ENCODE measurements at regions not wholly inside any gene's neighbourhood (a gene's known extent, or its start where the extent isn't known, plus 50 kb on each side); places are given as distances from the start of the nearest gene placed in this dataset.
"Not testable (repeated sequence)": the region's sequence is repeated elsewhere in the genome, so short reads cannot be mapped to it uniquely, and the experiment has no call there.

GRCh38 chr7:85802211-85802610 is 615.4 kb upstream of the SEMA3D start:
- H3K4me3 ChIP-seq, result no peak overlapping the region
- no peaks in the 10 kb centered on the region for H3K4me1 ChIP-seq (ENCODE audit: low read depth)
- DNase-seq, result no peak
- no peaks in the 10 kb centered on the region for H3K36me3 ChIP-seq (ENCODE audit: low read depth)
- ATAC-seq, result no peak
- no peak for TF ChIP-seq CTCF (IDR thresholded peaks at IDR 0.05)
- intact Hi-C loops (cut with DNase I, micrococcal nuclease), result no loop called here
- H3K9me3 ChIP-seq, result no peaks in the 10 kb centered on the region

GRCh38 chr7:85796956-85797355 is 610.1 kb upstream of the SEMA3D start:
- Histone ChIP-seq H3K4me1 (ENCODE audit: low read depth) (no peaks in the 10 kb centered on the region), H3K4me3 (no peak overlapping the region), H3K36me3 (ENCODE audit: low read depth) (no peaks in the 10 kb centered on the region), H3K9me3 (no peaks in the 10 kb centered on the region)
- DNase-seq, result no peak
- ATAC-seq, result no peak
- TF ChIP-seq CTCF (IDR thresholded peaks at IDR 0.05), result no peak
- intact Hi-C loops (cut with DNase I, micrococcal nuclease), result no loop called here

GRCh38 chr7:85791098-85791497 is 604.2 kb upstream of the SEMA3D start:
- H3K4me3 ChIP-seq; DNase-seq; intact Hi-C loops (cut with DNase I, micrococcal nuclease); H3K4me1 ChIP-seq (ENCODE audit: low read depth); ATAC-seq; H3K9me3 ChIP-seq; H3K36me3 ChIP-seq (ENCODE audit: low read depth): not testable (repeated sequence)

- Histone ChIP-seq H3K4me3 (no peak overlapping the region), H3K36me3 (ENCODE audit: low read depth) (no peaks in the 10 kb centered on the region), H3K4me1 (ENCODE audit: low read depth) (no peaks in the 10 kb centered on the region), H3K9me3 (peaks cover 5% of the 10 kb centered on the region)
- no peak for TF ChIP-seq CTCF (IDR thresholded peaks at IDR 0.05)
- no peak for DNase-seq
- intact Hi-C loops (cut with DNase I, micrococcal nuclease), result no loop called here
- no peak for ATAC-seq
Measured at GRCh38 chr7:85781606-85782005, 594.8 kb upstream of the SEMA3D start.

- TF ChIP-seq CTCF (IDR thresholded peaks at IDR 0.05), result no peak
- Histone ChIP-seq H3K9me3 (no peaks in the 10 kb centered on the region), H3K4me1 (ENCODE audit: low read depth) (no peaks in the 10 kb centered on the region), H3K4me3 (no peak overlapping the region), H3K36me3 (ENCODE audit: low read depth) (no peaks in the 10 kb centered on the region)
- ATAC-seq (peak; percentile 54), DNase-seq (no peak)
- intact Hi-C loops (cut with DNase I, micrococcal nuclease), result no loop called here
Measured at GRCh38 chr7:85776691-85777345, 590.0 kb upstream of the SEMA3D start.

GRCh38 chr7:85775431-85775830 is 588.6 kb upstream of the SEMA3D start:
- Histone ChIP-seq H3K4me1 (ENCODE audit: low read depth) (no peaks in the 10 kb centered on the region), H3K36me3 (ENCODE audit: low read depth) (no peaks in the 10 kb centered on the region), H3K4me3 (no peak overlapping the region), H3K9me3 (no peaks in the 10 kb centered on the region)
- intact Hi-C loops (cut with DNase I, micrococcal nuclease), result no loop called here
- TF ChIP-seq CTCF (IDR thresholded peaks at IDR 0.05), result no peak
- ATAC-seq (no peak), DNase-seq (no peak)
